K562 (cell line): ENCODE measurements at regions not wholly inside any gene's neighbourhood (a gene's known extent, or its start where the extent isn't known, plus 50 kb on each side); places are given as distances from the start of the nearest gene placed in this dataset.

ENCODE experiments used
- CBFA2T2 ChIP-seq: fragments of 450-650 bp; conservative IDR thresholded peaks from 2 replicates; pipeline ENCODE4 v1.6.1; 2017; ENCODE audit warnings: mild to moderate bottlenecking
- CBX2 ChIP-seq: fragments of 200-600 bp; sonication (generic); IDR thresholded peaks from one replicate; pipeline ENCODE4 v1.6.1; 2012; ENCODE audit warnings: mild to moderate bottlenecking, low read length, inconsistent platforms; ENCODE audit not compliant: insufficient read depth, poor library complexity, severe bottlenecking
- COPS2 ChIP-seq: fragments of 450-650 bp; conservative IDR thresholded peaks from 2 replicates; pipeline ENCODE4 v1.6.1; 2016; ENCODE audit warnings: mild to moderate bottlenecking, moderate library complexity
- ETS2 ChIP-seq: IDR thresholded peaks from 2 replicates; pipeline ENCODE4 v1.6.1; 2016; ENCODE audit warnings: borderline replicate concordance, missing genetic modification characterization, mild to moderate bottlenecking, moderate library complexity, missing compliant biosample characterization; ENCODE audit not compliant: poor library complexity, severe bottlenecking
- MTA2 ChIP-seq: fragments of 450-650 bp; IDR thresholded peaks from 2 replicates; pipeline ENCODE4 v1.6.1; 2016; ENCODE audit warnings: low read depth
- NCOA2 ChIP-seq, 2 experiments: fragments of 450-650 bp; IDR thresholded peaks; 2 replicates each; pipeline ENCODE4 v1.6.1; 2018; ENCODE audit warnings: mild to moderate bottlenecking in 2 of 2, moderate library complexity in 1 of 2; ENCODE audit not compliant: partially characterized antibody in 2 of 2
- RFX1 ChIP-seq: fragments of 450-650 bp; IDR thresholded peaks from 2 replicates; pipeline ENCODE4 v1.6.1; 2016; ENCODE audit warnings: mild to moderate bottlenecking, moderate library complexity
- SAFB ChIP-seq: fragments of 200-400 bp; formaldehyde crosslinking; IDR thresholded peaks from 2 replicates; pipeline ENCODE4 v1.6.1; 2017; ENCODE audit warnings: low read depth, low read length, borderline replicate concordance
- SMAD4 ChIP-seq: fragments of 250-450 bp; sonication (Bioruptor Pico); conservative IDR thresholded peaks from 2 replicates; pipeline ENCODE4 v1.8.0; 2021; ENCODE audit warnings: inconsistent platforms, mild to moderate bottlenecking, moderate library complexity
- SMARCA5 ChIP-seq: fragments of 450-650 bp; IDR thresholded peaks from 2 replicates; pipeline ENCODE4 v1.6.1; 2016
- SOX6 ChIP-seq: fragments of 450-650 bp; IDR thresholded peaks from 2 replicates; pipeline ENCODE4 v1.6.1; 2014; ENCODE audit warnings: mild to moderate bottlenecking
- TAF15 ChIP-seq: fragments of 200-400 bp; formaldehyde crosslinking; IDR thresholded peaks from 2 replicates; pipeline ENCODE4 v1.6.1; 2017; ENCODE audit warnings: mild to moderate bottlenecking, low read depth, low read length, moderate library complexity
- TAF7 ChIP-seq: fragments of 450-650 bp; IDR thresholded peaks from 2 replicates; pipeline ENCODE4 v1.6.1; 2016; ENCODE audit warnings: missing genetic modification characterization, missing compliant biosample characterization
- TCF7L2 ChIP-seq: fragments of 150-350 bp; IDR thresholded peaks from 2 replicates; pipeline ENCODE4 v1.6.1; 2016; ENCODE audit warnings: low read depth, mild to moderate bottlenecking, low read length, moderate library complexity
- ZBTB7A ChIP-seq: IDR thresholded peaks from 2 replicates; pipeline ENCODE4 v1.6.1; 2011; ENCODE audit warnings: low read depth, mild to moderate bottlenecking, low read length, moderate library complexity, borderline replicate concordance; ENCODE audit not compliant: control insufficient read depth
- ZFPM2 ChIP-seq: fragments of 250-450 bp; sonication (Bioruptor Pico); IDR thresholded peaks from 2 replicates; pipeline ENCODE4 v1.5.1; 2022; ENCODE audit warnings: mild to moderate bottlenecking
- ZNF24 ChIP-seq: fragments of 450-650 bp; IDR thresholded peaks from 2 replicates; pipeline ENCODE4 v1.6.1; 2016
- TF ChIP-seq, protein P1 (sequence below): fragments of 450-650 bp; IDR thresholded peaks from 2 replicates; pipeline ENCODE4 v1.6.1; 2016; ENCODE audit warnings: antibody characterized with exemption
- TF ChIP-seq, protein P2 (sequence below), 2 experiments: fragments of 450-650 bp in 1 of 2; sonication (generic) in 1 of 2; formaldehyde crosslinking in 1 of 2; IDR thresholded peaks in 1 of 2; conservative IDR thresholded peaks in 1 of 2; 2 replicates each; pipeline versions ENCODE4 v1.6.1 to v1.8.1; 2016 to 2023; ENCODE audit warnings: mild to moderate bottlenecking in 2 of 2, moderate library complexity in 2 of 2, inconsistent platforms in 1 of 2, missing genetic modification reagents in 1 of 2
- TF ChIP-seq, protein P3 (sequence below): fragments of 250-450 bp; sonication (Bioruptor Pico); IDR thresholded peaks from 2 replicates; pipeline ENCODE4 v1.5.0; 2022; ENCODE audit warnings: mild to moderate bottlenecking
- TF ChIP-seq, protein P4 (sequence below): fragments of 250-450 bp; sonication (Bioruptor Pico); IDR thresholded peaks from 2 replicates; pipeline ENCODE4 v1.6.1; 2021; ENCODE audit warnings: mild to moderate bottlenecking
- TF ChIP-seq, protein P5 (sequence below): fragments of 250-450 bp; sonication (Bioruptor Pico); IDR thresholded peaks from 2 replicates; pipeline ENCODE4 v1.9.0; 2021; ENCODE audit warnings: mild to moderate bottlenecking

DNA sequence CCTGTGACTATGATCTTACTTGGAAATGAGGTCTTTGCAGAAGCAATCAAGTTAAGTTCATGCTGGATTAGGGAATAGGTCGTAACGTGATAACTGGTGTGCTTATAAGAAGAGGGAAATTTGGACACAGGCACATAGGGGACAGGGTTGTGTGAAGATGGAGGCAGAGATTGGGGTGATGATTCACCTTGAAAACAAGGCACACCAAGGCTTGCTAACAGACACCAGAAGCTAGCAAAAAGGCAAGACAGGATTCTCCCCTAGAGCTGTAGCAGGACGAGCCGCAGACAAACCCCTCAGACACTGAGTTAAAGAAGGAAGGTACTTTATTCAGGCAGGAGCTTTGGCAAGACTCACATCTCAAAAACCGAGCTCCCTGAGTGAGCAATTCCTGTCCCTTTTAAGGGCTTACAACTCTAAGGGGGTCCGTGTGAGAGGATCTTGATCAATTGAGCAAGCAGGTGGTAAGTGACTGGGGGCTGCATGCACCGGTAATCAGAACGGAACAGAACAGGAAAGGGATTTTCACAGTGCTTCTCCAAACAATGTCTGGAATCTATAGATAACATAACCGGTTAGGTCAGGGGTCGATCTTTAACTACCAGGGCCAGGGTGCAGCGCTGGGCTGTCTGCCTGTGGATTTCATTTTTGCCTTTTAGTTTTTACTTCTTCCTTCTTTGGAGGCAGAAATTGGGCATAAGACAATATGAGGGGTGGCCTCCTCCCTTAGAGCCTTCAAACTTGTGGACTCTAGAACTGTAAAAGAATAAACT, 57.5 kb upstream of the S1PR3 start (continued):
- TF ChIP-seq, protein P1, sequence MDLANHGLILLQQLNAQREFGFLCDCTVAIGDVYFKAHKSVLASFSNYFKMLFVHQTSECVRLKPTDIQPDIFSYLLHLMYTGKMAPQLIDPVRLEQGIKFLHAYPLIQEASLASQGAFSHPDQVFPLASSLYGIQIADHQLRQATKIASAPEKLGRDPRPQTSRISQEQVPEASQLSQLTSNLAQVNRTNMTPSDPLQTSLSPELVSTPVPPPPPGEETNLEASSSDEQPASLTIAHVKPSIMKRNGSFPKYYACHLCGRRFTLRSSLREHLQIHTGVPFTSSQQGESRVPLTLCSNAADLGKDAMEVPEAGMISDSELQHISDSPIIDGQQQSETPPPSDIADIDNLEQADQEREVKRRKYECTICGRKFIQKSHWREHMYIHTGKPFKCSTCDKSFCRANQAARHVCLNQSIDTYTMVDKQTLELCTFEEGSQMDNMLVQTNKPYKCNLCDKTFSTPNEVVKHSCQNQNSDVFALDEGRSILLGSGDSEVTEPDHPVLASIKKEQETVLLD, result no peak
- TF ChIP-seq SMARCA5 (no peak), ZBTB7A (no peak), CBFA2T2 (peak; percentile 84), NCOA2 (IDR thresholded peaks at IDR 0.05; ENCODE audit: partially characterized antibody in 2 of 2) (no peak), RFX1 (no peak), TAF7 (tag) (no peak), TCF7L2 (no peak), ZNF24 (peak; percentile 60; the same call in 1 of the 2 replicates), ZFPM2 (no peak), MTA2 (peak; percentile 69), CBX2 (no peak), SOX6 (peak; percentile 60; the same call in 1 of the 2 replicates), TAF15 (no peak), COPS2 (no peak), SAFB (no peak), SMAD4 (peak; percentile 49; the same call in 1 of the 2 replicates), ETS2 (tag) (no peak)
- TF ChIP-seq, protein P2, sequence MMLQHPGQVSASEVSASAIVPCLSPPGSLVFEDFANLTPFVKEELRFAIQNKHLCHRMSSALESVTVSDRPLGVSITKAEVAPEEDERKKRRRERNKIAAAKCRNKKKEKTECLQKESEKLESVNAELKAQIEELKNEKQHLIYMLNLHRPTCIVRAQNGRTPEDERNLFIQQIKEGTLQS (IDR thresholded peaks at IDR 0.05), result peak; percentile 47
- TF ChIP-seq, protein P2 (CRISPR knock-in tag; conservative IDR thresholded peaks at IDR 0.05), result no peak
- TF ChIP-seq, protein P3, sequence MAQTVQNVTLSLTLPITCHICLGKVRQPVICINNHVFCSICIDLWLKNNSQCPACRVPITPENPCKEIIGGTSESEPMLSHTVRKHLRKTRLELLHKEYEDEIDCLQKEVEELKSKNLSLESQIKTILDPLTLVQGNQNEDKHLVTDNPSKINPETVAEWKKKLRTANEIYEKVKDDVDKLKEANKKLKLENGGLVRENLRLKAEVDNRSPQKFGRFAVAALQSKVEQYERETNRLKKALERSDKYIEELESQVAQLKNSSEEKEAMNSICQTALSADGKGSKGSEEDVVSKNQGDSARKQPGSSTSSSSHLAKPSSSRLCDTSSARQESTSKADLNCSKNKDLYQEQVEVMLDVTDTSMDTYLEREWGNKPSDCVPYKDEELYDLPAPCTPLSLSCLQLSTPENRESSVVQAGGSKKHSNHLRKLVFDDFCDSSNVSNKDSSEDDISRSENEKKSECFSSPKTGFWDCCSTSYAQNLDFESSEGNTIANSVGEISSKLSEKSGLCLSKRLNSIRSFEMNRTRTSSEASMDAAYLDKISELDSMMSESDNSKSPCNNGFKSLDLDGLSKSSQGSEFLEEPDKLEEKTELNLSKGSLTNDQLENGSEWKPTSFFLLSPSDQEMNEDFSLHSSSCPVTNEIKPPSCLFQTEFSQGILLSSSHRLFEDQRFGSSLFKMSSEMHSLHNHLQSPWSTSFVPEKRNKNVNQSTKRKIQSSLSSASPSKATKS (CRISPR knock-in tag), result no peak
- TF ChIP-seq, protein P4, sequence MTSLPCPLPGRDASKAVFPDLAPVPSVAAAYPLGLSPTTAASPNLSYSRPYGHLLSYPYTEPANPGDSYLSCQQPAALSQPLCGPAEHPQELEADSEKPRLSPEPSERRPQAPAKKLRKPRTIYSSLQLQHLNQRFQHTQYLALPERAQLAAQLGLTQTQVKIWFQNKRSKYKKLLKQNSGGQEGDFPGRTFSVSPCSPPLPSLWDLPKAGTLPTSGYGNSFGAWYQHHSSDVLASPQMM (CRISPR knock-in tag), result no peak
- TF ChIP-seq, protein P5, sequence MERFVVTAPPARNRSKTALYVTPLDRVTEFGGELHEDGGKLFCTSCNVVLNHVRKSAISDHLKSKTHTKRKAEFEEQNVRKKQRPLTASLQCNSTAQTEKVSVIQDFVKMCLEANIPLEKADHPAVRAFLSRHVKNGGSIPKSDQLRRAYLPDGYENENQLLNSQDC (CRISPR knock-in tag), result no peak
